H1 (cell line): ENCODE measurements at regions not wholly inside any gene's neighbourhood (a gene's known extent, or its start where the extent isn't known, plus 50 kb on each side); places are given as distances from the start of the nearest gene placed in this dataset.

Experiments
- CTCF ChIA-PET: fragments of 300-600 bp; sonication (Branson Sonifier 250); formaldehyde crosslinking; loops from one replicate; lab custom pipeline; 2021; ENCODE audit not compliant: partially characterized antibody; lab: Charles Lee
- POLR2A ChIA-PET: fragments of 300-600 bp; sonication (Branson Sonifier 250); formaldehyde crosslinking; loops from one replicate; lab custom pipeline; 2021; ENCODE audit warnings: inconsistent platforms; ENCODE audit not compliant: partially characterized antibody; lab: Charles Lee
- DNase-seq, 2 experiments: peaks; one replicate each; pipeline versions ENCODE4 v3.0.0 to v3.0.0-alpha.2; 2010 to 2022; ENCODE audit warnings: low spot score in 2 of 2, low read depth in 1 of 2, mixed read lengths in 1 of 2
- FAIRE-seq: peaks from 2 replicates; lab custom pipeline; 2011; peaks lifted over from hg19 to GRCh38; lab: Jason Lieb, UNC
- H2AFZ ChIP-seq: 2 replicates; pipeline ENCODE4 v1.8.1; 2012; ENCODE audit warnings: low read length, inconsistent platforms
- H2AK5ac ChIP-seq: 2 replicates; pipeline ENCODE4 v1.6.1; 2013; ENCODE audit warnings: low read depth, low read length
- H2BK120ac ChIP-seq: replicated peaks from 2 replicates; pipeline ENCODE3; 2013; ENCODE audit warnings: low read depth, low read length, inconsistent platforms
- H2BK12ac ChIP-seq: 2 replicates; pipeline ENCODE4 v1.6.1; 2013; ENCODE audit warnings: low read depth, low read length
- H2BK15ac ChIP-seq: 2 replicates; pipeline ENCODE4 v1.6.1; 2013; ENCODE audit warnings: low read length
- H2BK20ac ChIP-seq: 2 replicates; pipeline ENCODE4 v1.6.1; 2013; ENCODE audit warnings: low read length
- H2BK5ac ChIP-seq: 2 replicates; pipeline ENCODE4 v1.6.1; 2013; ENCODE audit warnings: low read depth, low read length
- H3K14ac ChIP-seq: 2 replicates; pipeline ENCODE4 v1.6.1; 2013; ENCODE audit warnings: inconsistent platforms; ENCODE audit not compliant: insufficient read length
- H3K18ac ChIP-seq: 2 replicates; pipeline ENCODE4 v1.6.1; 2013; ENCODE audit warnings: low read length; ENCODE audit errors: extremely low read depth
- H3K23ac ChIP-seq: 2 replicates; pipeline ENCODE4 v1.6.1; 2013; ENCODE audit warnings: inconsistent platforms; ENCODE audit not compliant: insufficient read length
- H3K23me2 ChIP-seq: 2 replicates; pipeline ENCODE4 v1.6.1; 2013; ENCODE audit warnings: low read depth, low read length
- H3K27ac ChIP-seq: 2 replicates; pipeline ENCODE4 v1.6.1; 2011; ENCODE audit warnings: low read depth, low read length, inconsistent platforms
- H3K27me3 ChIP-seq, 4 experiments: replicated peaks in 1 of 4; 1 replicate in 1 of 4; 2 replicates in 3 of 4; pipeline versions ENCODE4 v1.6.1 to v1.8.1; 2011 to 2013; ENCODE audit warnings: low read length in 3 of 4, mild to moderate bottlenecking in 3 of 4, inconsistent platforms in 2 of 4, mixed read lengths in 2 of 4, moderate library complexity in 1 of 4; ENCODE audit not compliant: control insufficient read depth in 3 of 4, insufficient read depth in 3 of 4; ENCODE audit errors: extremely low read depth in 1 of 4
- H3K36me3 ChIP-seq, 4 experiments: 2 replicates each; pipeline versions ENCODE4 v1.6.1 to v1.8.1; 2011 to 2013; ENCODE audit warnings: mild to moderate bottlenecking in 4 of 4, low read length in 3 of 4, moderate library complexity in 2 of 4, control low read depth in 1 of 4, inconsistent platforms in 1 of 4; ENCODE audit not compliant: insufficient read depth in 4 of 4, control insufficient read depth in 2 of 4
- H3K4ac ChIP-seq: replicated peaks from 2 replicates; pipeline ENCODE3; 2013; ENCODE audit warnings: low read length, low read depth, mixed read lengths, inconsistent platforms; ENCODE audit not compliant: insufficient read length
- H3K4me1 ChIP-seq, 4 experiments: replicated peaks in 1 of 4; 1 replicate in 1 of 4; 2 replicates in 3 of 4; pipeline versions ENCODE4 v1.6.1 to v1.8.1; 2011 to 2013; ENCODE audit warnings: low read length in 3 of 4, inconsistent platforms in 2 of 4, mixed read lengths in 1 of 4; ENCODE audit not compliant: insufficient read depth in 4 of 4, control insufficient read depth in 3 of 4
- H3K4me2 ChIP-seq, 2 experiments: 2 replicates each; pipeline versions ENCODE4 v1.6.1 to v1.8.1; 2011 to 2013; ENCODE audit warnings: low read depth in 2 of 2, low read length in 2 of 2, control low read depth in 1 of 2, inconsistent platforms in 1 of 2, mild to moderate bottlenecking in 1 of 2; ENCODE audit not compliant: insufficient read depth in 1 of 2
- H3K4me3 ChIP-seq, 4 experiments: fragments of 200-600, 300-600 bp in 1 of 4; sonication (generic), shearing (Covaris generic), sonication (Bioruptor Twin) in 1 of 4; 2 replicates each; pipeline versions ENCODE4 v1.5.1 to v1.8.1; 2011 to 2016; ENCODE audit warnings: low read length in 4 of 4, low read depth in 3 of 4, control low read depth in 2 of 4, inconsistent platforms in 2 of 4, mild to moderate bottlenecking in 2 of 4, mixed read lengths in 1 of 4, moderate library complexity in 1 of 4; ENCODE audit not compliant: insufficient read depth in 2 of 4; ENCODE audit errors: extremely low read depth in 1 of 4
- H3K56ac ChIP-seq: replicated peaks from 2 replicates; pipeline ENCODE3; 2013; ENCODE audit warnings: low read depth, mild to moderate bottlenecking, mixed read lengths, low read length, inconsistent platforms; ENCODE audit not compliant: insufficient read length
- H3K79me1 ChIP-seq: 2 replicates; pipeline ENCODE4 v1.6.1; 2013; ENCODE audit warnings: low read depth, low read length, control low read depth
- H3K79me2 ChIP-seq, 2 experiments: 2 replicates each; pipeline versions ENCODE4 v1.6.1 to v1.8.1; 2012 to 2013; ENCODE audit warnings: low read length in 2 of 2, mild to moderate bottlenecking in 2 of 2, inconsistent platforms in 1 of 2; ENCODE audit not compliant: insufficient read depth in 2 of 2, control insufficient read depth in 1 of 2
- H3K9ac ChIP-seq, 4 experiments: replicated peaks in 1 of 4; 1 replicate in 1 of 4; 2 replicates in 3 of 4; pipeline versions ENCODE4 v1.6.1 to v1.8.1; 2011 to 2013; ENCODE audit warnings: low read depth in 3 of 4, low read length in 3 of 4, control low read depth in 2 of 4, mild to moderate bottlenecking in 2 of 4, moderate library complexity in 2 of 4, inconsistent platforms in 1 of 4; ENCODE audit errors: extremely low read depth in 1 of 4
- H3K9me3 ChIP-seq, 2 experiments: 2 replicates each; pipeline versions ENCODE4 v1.6.1 to v1.8.1; 2012 to 2013; ENCODE audit warnings: mild to moderate bottlenecking in 2 of 2, moderate library complexity in 2 of 2, control low read depth in 1 of 2, inconsistent platforms in 1 of 2, low read depth in 1 of 2, low read length in 1 of 2, mixed read lengths in 1 of 2; ENCODE audit not compliant: insufficient read depth in 2 of 2
- H4K20me1 ChIP-seq, 2 experiments: replicated peaks in 1 of 2; 2 replicates each; pipeline versions ENCODE3 to v1.8.1; 2011 to 2013; ENCODE audit warnings: inconsistent platforms in 2 of 2, low read length in 2 of 2, mild to moderate bottlenecking in 1 of 2; ENCODE audit not compliant: insufficient read depth in 2 of 2, control insufficient read depth in 1 of 2
- H4K5ac ChIP-seq: 2 replicates; pipeline ENCODE4 v1.6.1; 2013; ENCODE audit warnings: low read length, low read depth, mixed read lengths, inconsistent platforms; ENCODE audit not compliant: insufficient read length
- H4K8ac ChIP-seq: 2 replicates; pipeline ENCODE4 v1.8.0; 2013; ENCODE audit warnings: mild to moderate bottlenecking, moderate library complexity, low read length, inconsistent platforms; ENCODE audit not compliant: insufficient read depth; ENCODE audit errors: extremely low read depth
- H4K91ac ChIP-seq: replicated peaks from 2 replicates; pipeline ENCODE3; 2013; ENCODE audit warnings: low read length, mixed read lengths, inconsistent platforms; ENCODE audit not compliant: insufficient read length
- ATF2 ChIP-seq: IDR thresholded peaks from 2 replicates; pipeline ENCODE4 v1.6.1; 2012; ENCODE audit warnings: low read length, inconsistent platforms
- CBX5 ChIP-seq: fragments of 300-800, 300-1000 bp; sonication (generic); IDR thresholded peaks from 2 replicates; pipeline ENCODE4 v1.7.1; 2016; ENCODE audit warnings: antibody characterized with exemption, low read length, low read depth
- CTBP2 ChIP-seq: IDR thresholded peaks from 2 replicates; pipeline ENCODE4 v1.7.0; 2011; ENCODE audit warnings: borderline replicate concordance, mild to moderate bottlenecking, moderate library complexity, mixed read lengths, low read length; ENCODE audit not compliant: insufficient read depth, insufficient read length
- FOSL1 ChIP-seq: IDR thresholded peaks from 2 replicates; pipeline ENCODE4 v1.6.1; 2011; ENCODE audit warnings: mild to moderate bottlenecking, low read depth, low read length, moderate library complexity; ENCODE audit not compliant: insufficient read depth
- KDM5A ChIP-seq: fragments of 200-600 bp; IDR thresholded peaks from 2 replicates; pipeline ENCODE4 v1.7.1; 2012; ENCODE audit warnings: mild to moderate bottlenecking, low read length, inconsistent platforms, mixed read lengths
- MAX ChIP-seq: IDR thresholded peaks from 2 replicates; pipeline ENCODE4 v1.6.1; 2012; ENCODE audit warnings: inconsistent platforms
- PHF8 ChIP-seq: fragments of 200-600 bp; sonication (generic); conservative IDR thresholded peaks from 2 replicates; pipeline ENCODE4 v1.7.1; 2012; ENCODE audit warnings: low read depth, mild to moderate bottlenecking, inconsistent platforms, low read length, moderate library complexity
- POLR2AphosphoS5 ChIP-seq: IDR thresholded peaks from 2 replicates; pipeline ENCODE4 v1.6.1; 2011; ENCODE audit warnings: low read depth, low read length
- SIN3A ChIP-seq, 2 experiments: IDR thresholded peaks in 1 of 2; conservative IDR thresholded peaks in 1 of 2; 2 replicates each; pipeline ENCODE4 v1.6.1; 2011 to 2012; ENCODE audit warnings: low read length in 2 of 2, improper control_type of control experiment in 1 of 2, low read depth in 1 of 2, mild to moderate bottlenecking in 1 of 2
- USF2 ChIP-seq: IDR thresholded peaks from 2 replicates; pipeline ENCODE4 v1.6.1; 2011; ENCODE audit warnings: low read length, improper control_type of control experiment
- ZNF274 ChIP-seq: IDR thresholded peaks from 2 replicates; pipeline ENCODE4 v1.7.0; 2012; ENCODE audit warnings: low read length, borderline replicate concordance; ENCODE audit errors: extremely low read depth
- WGBS, 2 experiments: shearing (Covaris generic) in 1 of 2; methylation state at CpG; one replicate each; pipeline versions ENCODE4 v1.1.6 to v1.1.7; 2013 to 2015; ENCODE audit warnings: low lambda C conversion rate in 2 of 2, mixed read lengths in 2 of 2, inconsistent platforms in 1 of 2, low coverage in 1 of 2, missing lambda C conversion rate in 1 of 2; ENCODE audit not compliant: insufficient replicate concordance in 2 of 2, insufficient coverage in 1 of 2, insufficient read length in 1 of 2; ENCODE audit errors: extremely low coverage in 1 of 2, missing lambda C conversion rate in 1 of 2; 5-methylcytosine and 5-hydroxymethylcytosine counted together

GRCh38 chr14:81953419-81953818 lies 419.8 kb upstream of the SEL1L start:
- Histone ChIP-seq H2BK20ac (no peak overlapping the region), H3K4me1 (no peaks in the 10 kb centered on the region; a peak in 1 of 7 replicates), H4K91ac (no peak overlapping the region), H3K36me3 (no peaks in the 10 kb centered on the region), H3K4me3 (no peak overlapping the region), H2BK15ac (no peak overlapping the region), H3K56ac (no peak overlapping the region), H3K9me3 (no peaks in the 10 kb centered on the region), H2BK5ac (no peak overlapping the region), H3K23ac (no peak overlapping the region), H4K5ac (no peak overlapping the region), H4K20me1 (no peaks in the 10 kb centered on the region), H2AFZ (no peak overlapping the region), H2BK12ac (no peak overlapping the region), H2BK120ac (no peak overlapping the region), H4K8ac (no peak overlapping the region), H3K4me2 (no peak overlapping the region), H2AK5ac (no peak overlapping the region), H3K4ac (no peak overlapping the region), H3K9ac (no peak overlapping the region), H3K18ac (no peak overlapping the region), H3K14ac (no peak overlapping the region), H3K27me3 (no peaks in the 10 kb centered on the region), H3K79me2 (no peaks in the 10 kb centered on the region), H3K27ac (no peak overlapping the region), H3K23me2 (no peaks in the 10 kb centered on the region), H3K79me1 (no peaks in the 10 kb centered on the region)
- CTCF ChIA-PET: interaction anchor here (0.6 to 1.4 kb wide), 2 partner anchors 37 to 56 kb away, joined by 3 read pairs; no protein-coding TSS in a partner anchor
- FAIRE-seq: no peak
- 89% methylated on average over 3 of the region's 3 CpGs; no CpG with 5 or more reads in 1 of the 2 experiments for WGBS, 2 experiments
- no peak for DNase-seq
- POLR2A ChIA-PET: no interaction called here
- TF ChIP-seq POLR2AphosphoS5 (no peak), KDM5A (no peak), CBX5 (no peak), PHF8 (no peak), ATF2 (no peak), CTBP2 (no peak), ZNF274 (no peak), USF2 (no peak), FOSL1 (no peak), SIN3A (conservative IDR thresholded peaks at IDR 0.05 in 1 of 2, IDR thresholded peaks at IDR 0.05 in 1 of 2; ENCODE audit: low read depth in 1 of 2, low read length in 2 of 2) (no peak), MAX (no peak)
